Transverse colon (tissue), 4 donors: ENCODE measurements at regions not wholly inside any gene's neighbourhood (a gene's known extent, or its start where the extent isn't known, plus 50 kb on each side); places are given as distances from the start of the nearest gene placed in this dataset.

Source experiments
- EP300 ChIP-seq: sonication (generic); formaldehyde crosslinking; IDR thresholded peaks from one replicate; pipeline ENCODE4 v1.6.1; 2017; ENCODE audit warnings: antibody characterized with exemption, low read depth
- POLR2A ChIP-seq: fragments of 450-650 bp; IDR thresholded peaks from one replicate; pipeline ENCODE4 v1.6.1; 2016; ENCODE audit warnings: antibody characterized with exemption, mild to moderate bottlenecking, moderate library complexity
- POLR2AphosphoS5 ChIP-seq, 3 donors: sonication (generic); formaldehyde crosslinking; IDR thresholded peaks; one replicate each; pipeline ENCODE4 v1.6.1; 2016; ENCODE audit warnings: antibody characterized with exemption in 3 of 3
- TF ChIP-seq, protein P1 (sequence below), 5 experiments: fragments of 200-600 bp in 3 of 5; fragments of 450-650 bp in 2 of 5; sonication (generic) in 3 of 5; IDR thresholded peaks; 1 replicate in 2 of 5; 2 replicates in 3 of 5; pipeline ENCODE4 v1.5.1; 2016 to 2017; ENCODE audit warnings: antibody characterized with exemption in 5 of 5, inconsistent platforms in 3 of 5, mild to moderate bottlenecking in 2 of 5, moderate library complexity in 1 of 5

DNA sequence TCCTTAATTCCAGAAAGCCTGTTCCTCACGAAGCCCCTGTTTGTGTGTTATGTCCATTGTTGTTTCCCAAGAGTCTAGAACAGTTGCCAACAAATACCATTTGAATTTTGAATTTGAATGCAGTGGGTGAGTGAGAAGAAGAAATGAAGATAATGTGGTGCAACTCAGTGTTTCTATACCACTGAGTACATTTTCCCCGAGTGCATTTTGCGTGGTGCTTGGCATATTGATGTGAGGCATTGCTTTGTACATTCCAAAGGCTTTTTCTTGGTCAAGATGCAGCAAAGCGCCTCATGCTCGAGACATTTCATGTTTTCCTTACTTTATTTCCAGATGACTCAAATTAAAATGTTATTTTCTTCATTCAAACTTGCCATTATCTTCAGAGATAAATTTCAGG lies 253.1 kb upstream of the RPS6KA3 start:
- TF ChIP-seq POLR2A (no peak), POLR2AphosphoS5 (IDR thresholded peaks at IDR 0.05) (no peak), EP300 (no peak)
- TF ChIP-seq, protein P1, sequence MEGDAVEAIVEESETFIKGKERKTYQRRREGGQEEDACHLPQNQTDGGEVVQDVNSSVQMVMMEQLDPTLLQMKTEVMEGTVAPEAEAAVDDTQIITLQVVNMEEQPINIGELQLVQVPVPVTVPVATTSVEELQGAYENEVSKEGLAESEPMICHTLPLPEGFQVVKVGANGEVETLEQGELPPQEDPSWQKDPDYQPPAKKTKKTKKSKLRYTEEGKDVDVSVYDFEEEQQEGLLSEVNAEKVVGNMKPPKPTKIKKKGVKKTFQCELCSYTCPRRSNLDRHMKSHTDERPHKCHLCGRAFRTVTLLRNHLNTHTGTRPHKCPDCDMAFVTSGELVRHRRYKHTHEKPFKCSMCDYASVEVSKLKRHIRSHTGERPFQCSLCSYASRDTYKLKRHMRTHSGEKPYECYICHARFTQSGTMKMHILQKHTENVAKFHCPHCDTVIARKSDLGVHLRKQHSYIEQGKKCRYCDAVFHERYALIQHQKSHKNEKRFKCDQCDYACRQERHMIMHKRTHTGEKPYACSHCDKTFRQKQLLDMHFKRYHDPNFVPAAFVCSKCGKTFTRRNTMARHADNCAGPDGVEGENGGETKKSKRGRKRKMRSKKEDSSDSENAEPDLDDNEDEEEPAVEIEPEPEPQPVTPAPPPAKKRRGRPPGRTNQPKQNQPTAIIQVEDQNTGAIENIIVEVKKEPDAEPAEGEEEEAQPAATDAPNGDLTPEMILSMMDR (IDR thresholded peaks at IDR 0.05), result no peak
